RWPE1 (cell line): ENCODE measurements at regions not wholly inside any gene's neighbourhood (a gene's known extent, or its start where the extent isn't known, plus 50 kb on each side); places are given as distances from the start of the nearest gene placed in this dataset.

Experiments
- CTCF ChIA-PET: fragments of 350-600 bp; sonication (Branson Sonifier 250); formaldehyde crosslinking; extraction: SDS; loops from one replicate; lab custom pipeline; 2021; lab: Yijun Ruan, JAX
- POLR2A ChIA-PET: fragments of 400-600 bp; formaldehyde crosslinking; extraction: SDS; loops from one replicate; lab custom pipeline; 2020; ENCODE audit warnings: antibody characterized with exemption; ENCODE audit not compliant: low non-redundant PET; lab: Yijun Ruan, JAX
- DNase-seq: peaks from one replicate; pipeline ENCODE4 v3.0.0; 2012; ENCODE audit warnings: low spot score
- H3K27ac ChIP-seq: fragments of 450-650 bp; 2 replicates; pipeline ENCODE4 v1.5.1; 2017
- CTCF ChIP-seq: fragments of 450-650 bp; conservative IDR thresholded peaks from 2 replicates; pipeline ENCODE4 v1.5.1; 2017; ENCODE audit warnings: low read depth, mild to moderate bottlenecking

GRCh38 chr3:154745122-154745521 is 315.1 kb upstream of the GPR149 start:
- TF ChIP-seq CTCF, result no peak
- ChIA-PET CTCF (no interaction called here), POLR2A (no interaction called here)
- no peak overlapping the region for H3K27ac ChIP-seq
- no peak for DNase-seq

GRCh38 chr3:154743418-154743817 is 313.4 kb upstream of the GPR149 start:
- ChIA-PET CTCF (interaction anchor here (0.6 kb wide), 1 partner anchor 62 kb away, joined by 5 read pairs; no protein-coding TSS in a partner anchor), POLR2A (no interaction called here)
- no peak for DNase-seq
- no peak overlapping the region for H3K27ac ChIP-seq
- no peak for TF ChIP-seq CTCF

GRCh38 chr3:154734468-154734867 is 304.5 kb upstream of the GPR149 start:
- ChIA-PET CTCF (no interaction called here), POLR2A (no interaction called here)

GRCh38 chr3:154730186-154730585 is 300.2 kb upstream of the GPR149 start:
- TF ChIP-seq CTCF, result no peak
- CTCF ChIA-PET, result interaction anchor here (0.5 kb wide), 1 partner anchor 1026 kb away, joined by 4 read pairs; no protein-coding TSS in a partner anchor
- H3K27ac ChIP-seq, result no peak overlapping the region
- no peak for DNase-seq
- POLR2A ChIA-PET, result no interaction called here

More at GRCh38 chr3:154734468-154734867, 304.5 kb upstream of the GPR149 start:
- DNase-seq, result no peak
- no peak overlapping the region for H3K27ac ChIP-seq
- no peak for TF ChIP-seq CTCF

GRCh38 chr3:154729741-154730140 is 299.8 kb upstream of the GPR149 start:
- CTCF ChIA-PET, result interaction anchor here (0.5 to 0.6 kb wide), 2 partner anchors 15 to 1026 kb away, joined by 4 to 5 read pairs; no protein-coding TSS in a partner anchor
- no peak for DNase-seq
- no peak for TF ChIP-seq CTCF
- no peak overlapping the region for H3K27ac ChIP-seq
- POLR2A ChIA-PET, result no interaction called here

- CTCF ChIA-PET, result interaction anchor here (0.7 kb wide), 1 partner anchor 318 kb away, joined by 3 read pairs; no protein-coding TSS in a partner anchor
- TF ChIP-seq CTCF, result no peak
- no peak overlapping the region for H3K27ac ChIP-seq
- no peak for DNase-seq
- POLR2A ChIA-PET, result no interaction called here
These were observed 298.3 kb upstream of the GPR149 start for GRCh38 chr3:154728285-154728684.

- TF ChIP-seq CTCF, result no peak
- ChIA-PET CTCF (no interaction called here), POLR2A (no interaction called here)
- H3K27ac ChIP-seq, result no peak overlapping the region
- DNase-seq, result no peak
These were observed 290.9 kb upstream of the GPR149 start for GRCh38 chr3:154720921-154721320.
